IMR-90 (cell line): ENCODE measurements at regions not wholly inside any gene's neighbourhood (a gene's known extent, or its start where the extent isn't known, plus 50 kb on each side); places are given as distances from the start of the nearest gene placed in this dataset.

ENCODE experiments used
- ATAC-seq: fragments of 200-7000 bp; cut with Tn5 transposase; 2 replicates; pipeline ENCODE4 v1.9.1; 2020; ENCODE audit warnings: low read depth, mild to moderate bottlenecking, moderate library complexity
- BruUV-seq: library from RNA; stranded (reverse); fragments of 400-500 nt; replicated peaks from 2 replicates; lab custom pipeline; 2021; lab: Mats Ljungman, UMichigan
- CTCF ChIA-PET: fragments of 300-600 bp; formaldehyde crosslinking; extraction: SDS; loops from one replicate; lab custom pipeline; 2021; ENCODE audit warnings: antibody characterized with exemption; lab: Yijun Ruan, JAX
- POLR2A ChIA-PET: fragments of 300-600 bp; sonication (Branson Sonifier 250); formaldehyde crosslinking; loops from one replicate; lab custom pipeline; 2022; ENCODE audit warnings: antibody characterized with exemption; ENCODE audit not compliant: unreplicated experiment; lab: Charles Lee
- DNase-seq: peaks from one replicate; pipeline ENCODE4 v3.0.0; 2013
- H2AFZ ChIP-seq: replicated peaks from 2 replicates; pipeline ENCODE3; 2013; ENCODE audit warnings: low read length, mild to moderate bottlenecking; ENCODE audit not compliant: poor library complexity
- H2AK5ac ChIP-seq: 2 replicates; pipeline ENCODE4 v1.6.1; 2013; ENCODE audit warnings: low read depth, low read length, inconsistent platforms
- H2AK9ac ChIP-seq: replicated peaks from 2 replicates; pipeline ENCODE3; 2013; ENCODE audit warnings: mild to moderate bottlenecking, low read depth, low read length, moderate library complexity; ENCODE audit not compliant: poor library complexity
- H2BK120ac ChIP-seq: 2 replicates; pipeline ENCODE4 v1.6.1; 2013; ENCODE audit warnings: low read depth, low read length, inconsistent platforms
- H2BK15ac ChIP-seq: 3 replicates; pipeline ENCODE4 v1.6.1; 2013; ENCODE audit warnings: low read depth, low read length, inconsistent platforms
- H2BK20ac ChIP-seq: 2 replicates; pipeline ENCODE4 v1.6.1; 2013; ENCODE audit warnings: low read depth, mild to moderate bottlenecking, inconsistent platforms, low read length, moderate library complexity
- H2BK5ac ChIP-seq: 2 replicates; pipeline ENCODE4 v1.6.1; 2013; ENCODE audit warnings: mild to moderate bottlenecking, low read depth, low read length, inconsistent platforms; ENCODE audit not compliant: poor library complexity, severe bottlenecking
- H3K14ac ChIP-seq: replicated peaks from 2 replicates; pipeline ENCODE4 v1.6.1; 2013; ENCODE audit warnings: low read depth, low read length, inconsistent platforms
- H3K18ac ChIP-seq: 2 replicates; pipeline ENCODE4 v1.6.1; 2013; ENCODE audit warnings: low read depth, low read length, control low read depth
- H3K23ac ChIP-seq: 2 replicates; pipeline ENCODE4 v1.6.1; 2013; ENCODE audit warnings: low read depth, low read length, inconsistent platforms
- H3K27ac ChIP-seq: 2 replicates; pipeline ENCODE4 v1.5.1; 2013; ENCODE audit warnings: mild to moderate bottlenecking, control low read depth, low read length; ENCODE audit not compliant: insufficient read depth
- H3K27me3 ChIP-seq: 2 replicates; pipeline ENCODE4 v1.6.1; 2013; ENCODE audit warnings: low read length; ENCODE audit not compliant: control insufficient read depth, insufficient read depth
- H3K36me3 ChIP-seq: 2 replicates; pipeline ENCODE4 v1.6.1; 2013; ENCODE audit warnings: low read length, mixed read lengths; ENCODE audit not compliant: control insufficient read depth, insufficient read depth
- H3K4ac ChIP-seq: 2 replicates; pipeline ENCODE4 v1.6.1; 2013; ENCODE audit warnings: low read depth, low read length, inconsistent platforms
- H3K4me1 ChIP-seq: 2 replicates; pipeline ENCODE4 v1.6.1; 2013; ENCODE audit warnings: low read length, mixed read lengths; ENCODE audit not compliant: control insufficient read depth, insufficient read depth
- H3K4me2 ChIP-seq: 2 replicates; pipeline ENCODE4 v1.6.1; 2013; ENCODE audit warnings: low read depth, mild to moderate bottlenecking, control low read depth, low read length, moderate library complexity
- H3K4me3 ChIP-seq: 2 replicates; pipeline ENCODE4 v1.5.1; 2013; ENCODE audit warnings: low read depth, mild to moderate bottlenecking, control low read depth, low read length, moderate library complexity; ENCODE audit not compliant: insufficient read depth
- H3K56ac ChIP-seq: 2 replicates; pipeline ENCODE4 v1.6.1; 2013; ENCODE audit warnings: low read length, inconsistent platforms; ENCODE audit not compliant: insufficient read depth; ENCODE audit errors: extremely low read depth
- H3K79me1 ChIP-seq, 2 experiments: 2 replicates each; pipeline ENCODE4 v1.6.1; 2013; ENCODE audit warnings: low read length in 2 of 2, inconsistent platforms in 1 of 2, low read depth in 1 of 2
- H3K9ac ChIP-seq: 2 replicates; pipeline ENCODE4 v1.6.1; 2013; ENCODE audit warnings: low read depth, low read length, control low read depth
- H3K9me1 ChIP-seq: 2 replicates; pipeline ENCODE4 v1.6.1; 2013; ENCODE audit warnings: low read length, inconsistent platforms; ENCODE audit not compliant: insufficient read depth
- H3K9me3 ChIP-seq: 2 replicates; pipeline ENCODE4 v1.6.1; 2013; ENCODE audit warnings: low read length; ENCODE audit not compliant: control insufficient read depth, insufficient read depth
- H4K20me1 ChIP-seq: 2 replicates; pipeline ENCODE4 v1.6.1; 2013; ENCODE audit warnings: low read length, inconsistent platforms; ENCODE audit not compliant: insufficient read depth
- H4K5ac ChIP-seq: 2 replicates; pipeline ENCODE4 v1.6.1; 2013; ENCODE audit warnings: mild to moderate bottlenecking, low read depth, low read length, control low read depth
- H4K8ac ChIP-seq, 2 experiments: 2 replicates each; pipeline ENCODE4 v1.6.1; 2013; ENCODE audit warnings: low read depth in 2 of 2, low read length in 2 of 2, control low read depth in 1 of 2, inconsistent platforms in 1 of 2
- H4K91ac ChIP-seq: 2 replicates; pipeline ENCODE4 v1.6.1; 2013; ENCODE audit warnings: low read depth, low read length, inconsistent platforms; ENCODE audit not compliant: insufficient read depth
- BHLHE40 ChIP-seq: fragments of 150-350 bp; IDR thresholded peaks from 2 replicates; pipeline ENCODE4 v1.6.1; 2016; ENCODE audit warnings: mild to moderate bottlenecking, low read depth, low read length
- MAFK ChIP-seq: IDR thresholded peaks from 2 replicates; pipeline ENCODE4 v1.6.1; 2012; ENCODE audit warnings: low read depth, low read length, improper control_type of control experiment
- MAZ ChIP-seq: IDR thresholded peaks from 2 replicates; pipeline ENCODE4 v1.6.1; 2012; ENCODE audit warnings: low read depth, mild to moderate bottlenecking, low read length, improper control_type of control experiment, moderate library complexity, borderline replicate concordance
- MXI1 ChIP-seq: IDR thresholded peaks from 2 replicates; pipeline ENCODE4 v1.6.1; 2012; ENCODE audit warnings: low read depth, mild to moderate bottlenecking, low read length, moderate library complexity, borderline replicate concordance
- POLR2A ChIP-seq: IDR thresholded peaks from 2 replicates; pipeline ENCODE4 v1.6.1; 2012; ENCODE audit warnings: mild to moderate bottlenecking, low read depth, low read length
- RAD21 ChIP-seq: IDR thresholded peaks from 2 replicates; pipeline ENCODE4 v1.6.1; 2012; ENCODE audit warnings: low read length, improper control_type of control experiment
- RCOR1 ChIP-seq: IDR thresholded peaks from 2 replicates; pipeline ENCODE4 v1.6.1; 2012; ENCODE audit warnings: mild to moderate bottlenecking, low read length, improper control_type of control experiment; ENCODE audit not compliant: insufficient replicate concordance
- WGBS, 2 experiments: methylation state at CpG; one replicate each; pipeline versions ENCODE4 v1.1.5 to v1.1.7; 2013; ENCODE audit warnings: missing lambda C conversion rate in 2 of 2; ENCODE audit not compliant: insufficient read length in 1 of 2; ENCODE audit errors: extremely low coverage in 2 of 2; 5-methylcytosine and 5-hydroxymethylcytosine counted together
- dilution Hi-C: fragments of 300-500 bp; cut with HindIII; formaldehyde crosslinking; loops from one replicate; pipeline ENCODE4 v1.14.3; 2018; ENCODE audit warnings: low sequenced_read_pairs; ENCODE audit not compliant: unreplicated experiment
- in situ Hi-C: fragments of 300-500 bp; cut with MboI; formaldehyde crosslinking; loops from 3 replicates; pipeline ENCODE4 v1.14.3; 2019; ENCODE audit warnings: low sequenced_read_pairs, inconsistent platforms, mixed read lengths
- intact Hi-C: fragments of 100-400 bp; cut with micrococcal nuclease; formaldehyde crosslinking; loops from 2 replicates; pipeline ENCODE4 v1.10.0; 2022
- TF ChIP-seq, protein P1 (sequence below): fragments of 150-350 bp; IDR thresholded peaks from 2 replicates; pipeline ENCODE4 v1.6.1; 2016; ENCODE audit warnings: low read depth, mild to moderate bottlenecking, low read length, moderate library complexity, borderline replicate concordance

DNA sequence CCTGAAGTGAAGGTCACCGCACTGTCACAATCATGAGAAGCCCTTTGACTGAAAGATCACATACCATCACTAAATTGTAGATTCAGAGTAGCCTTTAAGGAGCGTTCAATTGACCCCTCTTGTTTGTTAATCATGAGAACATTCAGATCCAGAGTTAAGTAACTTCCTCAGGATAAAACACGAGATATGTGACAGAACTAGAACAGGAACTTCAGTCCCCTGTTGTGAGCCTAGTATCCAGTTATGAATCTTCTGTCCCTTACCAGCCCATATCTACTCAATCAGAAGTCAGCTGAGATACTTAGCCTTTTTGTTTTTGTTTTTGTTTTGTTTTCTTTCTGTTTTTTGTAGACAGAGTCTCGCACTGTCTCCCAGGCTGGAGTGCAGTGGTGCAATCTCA is 547.3 kb downstream of the DTWD2 start:
- Histone ChIP-seq H2AFZ (no peak overlapping the region), H4K91ac (no peak overlapping the region), H3K4me3 (no peak overlapping the region), H2BK15ac (no peak overlapping the region), H2AK5ac (no peak overlapping the region), H4K5ac (no peak overlapping the region), H3K4me1 (no peaks in the 10 kb centered on the region), H3K23ac (no peak overlapping the region), H4K8ac (no peak overlapping the region), H3K9ac (no peak overlapping the region), H3K79me1 (no peaks in the 10 kb centered on the region), H3K4me2 (no peak overlapping the region), H3K14ac (no peak overlapping the region), H3K18ac (no peak overlapping the region), H2BK120ac (no peak overlapping the region), H3K9me1 (no peaks in the 10 kb centered on the region), H3K4ac (no peak overlapping the region), H3K27me3 (no peaks in the 10 kb centered on the region), H2BK20ac (no peak overlapping the region), H3K36me3 (no peaks in the 10 kb centered on the region), H2BK5ac (no peak overlapping the region), H3K9me3 (0 out of 2 replicates have a peak, but pooled peaks cover 2% of the 10 kb centered on the region), H3K27ac (no peak overlapping the region), H3K56ac (no peak overlapping the region), H2AK9ac (no peak overlapping the region), H4K20me1 (no peaks in the 10 kb centered on the region)
- in situ Hi-C loops (no loop called here), dilution Hi-C loops (no loop called here), intact Hi-C loops (no loop called here)
- no CpG with 5 or more reads among the region's 4 CpGs for WGBS, 2 experiments
- ChIA-PET CTCF (no interaction called here), POLR2A (no interaction called here)
- ATAC-seq, result no peak
- BruUV-seq, result no TSS peak
- TF ChIP-seq RAD21 (no peak), RCOR1 (no peak), BHLHE40 (no peak), MAZ (no peak), POLR2A (no peak), MXI1 (no peak), MAFK (no peak)
- TF ChIP-seq, protein P1, sequence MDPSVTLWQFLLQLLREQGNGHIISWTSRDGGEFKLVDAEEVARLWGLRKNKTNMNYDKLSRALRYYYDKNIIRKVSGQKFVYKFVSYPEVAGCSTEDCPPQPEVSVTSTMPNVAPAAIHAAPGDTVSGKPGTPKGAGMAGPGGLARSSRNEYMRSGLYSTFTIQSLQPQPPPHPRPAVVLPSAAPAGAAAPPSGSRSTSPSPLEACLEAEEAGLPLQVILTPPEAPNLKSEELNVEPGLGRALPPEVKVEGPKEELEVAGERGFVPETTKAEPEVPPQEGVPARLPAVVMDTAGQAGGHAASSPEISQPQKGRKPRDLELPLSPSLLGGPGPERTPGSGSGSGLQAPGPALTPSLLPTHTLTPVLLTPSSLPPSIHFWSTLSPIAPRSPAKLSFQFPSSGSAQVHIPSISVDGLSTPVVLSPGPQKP, result no peak
- DNase-seq, result no peak
